ENCODE measurements at regions not wholly inside any gene's neighbourhood (a gene's known extent, or its start where the extent isn't known, plus 50 kb on each side); places are given as distances from the start of the nearest gene placed in this dataset.

DNA sequence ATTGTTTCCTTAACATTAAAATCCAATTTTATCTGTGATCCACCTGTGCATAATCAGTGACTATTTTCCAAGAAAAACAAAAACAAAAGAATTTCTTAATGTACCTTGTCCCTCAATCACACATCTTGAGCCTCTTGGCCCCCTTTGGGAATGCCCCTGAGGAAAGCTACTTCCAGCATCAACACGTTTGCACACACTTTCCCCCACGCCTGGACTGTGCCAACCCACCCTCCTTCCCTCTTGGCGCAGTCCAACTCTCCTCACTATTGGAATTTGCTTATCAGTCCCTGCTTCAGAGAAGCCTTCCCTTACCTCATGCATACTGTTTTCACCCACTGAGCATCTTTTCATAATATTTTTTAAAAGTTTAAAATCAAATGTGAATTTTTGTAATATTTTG is 389.4 kb upstream of the NRSN1 start:
- no peaks in the 10 kb centered on the region for H3K9me3 ChIP-seq (ENCODE audit: control insufficient read depth, insufficient read depth, low read length)
- ATAC-seq (ENCODE audit: low read depth) (no peak), DNase-seq (no peak)
- no peak overlapping the region for H2BK15ac ChIP-seq (ENCODE audit: low read depth, low read length)
- no peak overlapping the region for H3K14ac ChIP-seq (replicated peaks; ENCODE audit: low read depth, low read length)
- no peak overlapping the region for H4K5ac ChIP-seq (ENCODE audit: low read depth, low read length)
- H3K18ac ChIP-seq (ENCODE audit: low read depth, low read length): no peak overlapping the region
- H3K27ac ChIP-seq (ENCODE audit: insufficient read depth, low read length): no peak overlapping the region
- no peak overlapping the region for H2AK9ac ChIP-seq (replicated peaks; ENCODE audit: low read depth, low read length, poor library complexity)
- no peaks in the 10 kb centered on the region for H4K20me1 ChIP-seq (ENCODE audit: insufficient read depth, low read length)
- no peak overlapping the region for H4K8ac ChIP-seq (ENCODE audit: low read depth in 2 of 2, low read length in 2 of 2)
- ChIA-PET CTCF (no interaction called here), POLR2A (ENCODE audit: unreplicated experiment) (no interaction called here)
- H3K9me1 ChIP-seq (ENCODE audit: insufficient read depth, low read length): no peaks in the 10 kb centered on the region
- no peak overlapping the region for H2BK5ac ChIP-seq (ENCODE audit: low read depth, low read length, poor library complexity, severe bottlenecking)
- H3K56ac ChIP-seq (ENCODE audit: extremely low read depth, insufficient read depth, low read length): no peak overlapping the region
- no peak overlapping the region for H2BK120ac ChIP-seq (ENCODE audit: low read depth, low read length)
- dilution Hi-C loops (cut with HindIII; ENCODE audit: low sequenced_read_pairs, unreplicated experiment): no loop called here
- H3K4me2 ChIP-seq (ENCODE audit: low read depth, low read length): no peak overlapping the region
- no peak overlapping the region for H3K4me3 ChIP-seq (ENCODE audit: insufficient read depth, low read depth, low read length)
- H3K9ac ChIP-seq (ENCODE audit: low read depth, low read length): no peak overlapping the region
- no peak overlapping the region for H3K4ac ChIP-seq (ENCODE audit: low read depth, low read length)
- no peak overlapping the region for H2BK20ac ChIP-seq (ENCODE audit: low read depth, low read length)
- no peak overlapping the region for H3K23ac ChIP-seq (ENCODE audit: low read depth, low read length)
- 0% methylated on average over 1 of the region's 3 CpGs; no CpG with 5 or more reads in 1 of the 2 experiments for WGBS, 2 experiments (ENCODE audit: extremely low coverage in 2 of 2, insufficient read length in 1 of 2)
- in situ Hi-C loops (cut with MboI; ENCODE audit: low sequenced_read_pairs): no loop called here
- intact Hi-C loops (cut with micrococcal nuclease): no loop called here
- H3K36me3 ChIP-seq (ENCODE audit: control insufficient read depth, insufficient read depth, low read length): no peaks in the 10 kb centered on the region
- no TSS peak for BruUV-seq (replicated peaks)
- no peak overlapping the region for H4K91ac ChIP-seq (ENCODE audit: insufficient read depth, low read depth, low read length)
- H2AK5ac ChIP-seq (ENCODE audit: low read depth, low read length): no peak overlapping the region
- no peaks in the 10 kb centered on the region for H3K27me3 ChIP-seq (ENCODE audit: control insufficient read depth, insufficient read depth, low read length)
- H2AFZ ChIP-seq (replicated peaks; ENCODE audit: low read length, poor library complexity): no peak overlapping the region
- no peaks in the 10 kb centered on the region for H3K4me1 ChIP-seq (ENCODE audit: control insufficient read depth, insufficient read depth, low read length)
- H3K79me1 ChIP-seq (ENCODE audit: low read depth in 1 of 2, low read length in 2 of 2): no peaks in the 10 kb centered on the region
- TF ChIP-seq CHD1 (IDR thresholded peaks at IDR 0.05; ENCODE audit: low read depth, low read length) (no peak), CEBPB (IDR thresholded peaks at IDR 0.05; ENCODE audit: low read depth, low read length) (no peak), RFX5 (IDR thresholded peaks at IDR 0.05; ENCODE audit: low read depth, low read length) (no peak), MAZ (IDR thresholded peaks at IDR 0.05; ENCODE audit: borderline replicate concordance, low read depth, low read length) (no peak), SMC3 (IDR thresholded peaks at IDR 0.05; ENCODE audit: low read depth, low read length) (no peak), POLR2A (IDR thresholded peaks at IDR 0.05; ENCODE audit: low read depth, low read length) (no peak), BHLHE40 (IDR thresholded peaks at IDR 0.05; ENCODE audit: low read depth, low read length) (no peak), NFE2L2 (IDR thresholded peaks at IDR 0.05; ENCODE audit: low read depth, low read length) (no peak), RCOR1 (IDR thresholded peaks at IDR 0.05; ENCODE audit: insufficient replicate concordance, low read length) (no peak), RAD21 (IDR thresholded peaks at IDR 0.05; ENCODE audit: low read length) (no peak), FOS (IDR thresholded peaks at IDR 0.05; ENCODE audit: low read depth, low read length) (no peak)
- TF ChIP-seq, protein P1, sequence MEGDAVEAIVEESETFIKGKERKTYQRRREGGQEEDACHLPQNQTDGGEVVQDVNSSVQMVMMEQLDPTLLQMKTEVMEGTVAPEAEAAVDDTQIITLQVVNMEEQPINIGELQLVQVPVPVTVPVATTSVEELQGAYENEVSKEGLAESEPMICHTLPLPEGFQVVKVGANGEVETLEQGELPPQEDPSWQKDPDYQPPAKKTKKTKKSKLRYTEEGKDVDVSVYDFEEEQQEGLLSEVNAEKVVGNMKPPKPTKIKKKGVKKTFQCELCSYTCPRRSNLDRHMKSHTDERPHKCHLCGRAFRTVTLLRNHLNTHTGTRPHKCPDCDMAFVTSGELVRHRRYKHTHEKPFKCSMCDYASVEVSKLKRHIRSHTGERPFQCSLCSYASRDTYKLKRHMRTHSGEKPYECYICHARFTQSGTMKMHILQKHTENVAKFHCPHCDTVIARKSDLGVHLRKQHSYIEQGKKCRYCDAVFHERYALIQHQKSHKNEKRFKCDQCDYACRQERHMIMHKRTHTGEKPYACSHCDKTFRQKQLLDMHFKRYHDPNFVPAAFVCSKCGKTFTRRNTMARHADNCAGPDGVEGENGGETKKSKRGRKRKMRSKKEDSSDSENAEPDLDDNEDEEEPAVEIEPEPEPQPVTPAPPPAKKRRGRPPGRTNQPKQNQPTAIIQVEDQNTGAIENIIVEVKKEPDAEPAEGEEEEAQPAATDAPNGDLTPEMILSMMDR (conservative IDR thresholded peaks at IDR 0.05; ENCODE audit: low read depth, low read length): no peak
- TF ChIP-seq, protein P2, sequence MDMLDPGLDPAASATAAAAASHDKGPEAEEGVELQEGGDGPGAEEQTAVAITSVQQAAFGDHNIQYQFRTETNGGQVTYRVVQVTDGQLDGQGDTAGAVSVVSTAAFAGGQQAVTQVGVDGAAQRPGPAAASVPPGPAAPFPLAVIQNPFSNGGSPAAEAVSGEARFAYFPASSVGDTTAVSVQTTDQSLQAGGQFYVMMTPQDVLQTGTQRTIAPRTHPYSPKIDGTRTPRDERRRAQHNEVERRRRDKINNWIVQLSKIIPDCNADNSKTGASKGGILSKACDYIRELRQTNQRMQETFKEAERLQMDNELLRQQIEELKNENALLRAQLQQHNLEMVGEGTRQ (IDR thresholded peaks at IDR 0.05; ENCODE audit: low read depth, low read length): no peak
- TF ChIP-seq, protein P3, sequence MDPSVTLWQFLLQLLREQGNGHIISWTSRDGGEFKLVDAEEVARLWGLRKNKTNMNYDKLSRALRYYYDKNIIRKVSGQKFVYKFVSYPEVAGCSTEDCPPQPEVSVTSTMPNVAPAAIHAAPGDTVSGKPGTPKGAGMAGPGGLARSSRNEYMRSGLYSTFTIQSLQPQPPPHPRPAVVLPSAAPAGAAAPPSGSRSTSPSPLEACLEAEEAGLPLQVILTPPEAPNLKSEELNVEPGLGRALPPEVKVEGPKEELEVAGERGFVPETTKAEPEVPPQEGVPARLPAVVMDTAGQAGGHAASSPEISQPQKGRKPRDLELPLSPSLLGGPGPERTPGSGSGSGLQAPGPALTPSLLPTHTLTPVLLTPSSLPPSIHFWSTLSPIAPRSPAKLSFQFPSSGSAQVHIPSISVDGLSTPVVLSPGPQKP (IDR thresholded peaks at IDR 0.05; ENCODE audit: borderline replicate concordance, low read depth, low read length): no peak
